Bronchial epithelial cell (primary cell): ENCODE measurements at regions not wholly inside any gene's neighbourhood (a gene's known extent, or its start where the extent isn't known, plus 50 kb on each side); places are given as distances from the start of the nearest gene placed in this dataset.

Experiments used
- DNase-seq: peaks from one replicate; pipeline ENCODE4 v3.0.0-alpha.2; 2010; ENCODE audit warnings: low read depth
- FAIRE-seq: peaks from 2 replicates; lab custom pipeline; 2011; peaks lifted over from hg19 to GRCh38; lab: Jason Lieb, UNC
- H3K27me3 ChIP-seq: 2 replicates; pipeline ENCODE4 v1.5.1; 2011; ENCODE audit warnings: low read length; ENCODE audit not compliant: control insufficient read depth, insufficient read depth
- H3K36me3 ChIP-seq: 2 replicates; pipeline ENCODE4 v1.5.1; 2011; ENCODE audit warnings: low read length; ENCODE audit not compliant: control insufficient read depth, insufficient read depth
- H3K4me3 ChIP-seq: 2 replicates; pipeline ENCODE4 v1.5.1; 2011; ENCODE audit warnings: mild to moderate bottlenecking, low read depth, low read length, control low read depth
- TF ChIP-seq, protein P1 (sequence below): IDR thresholded peaks from 2 replicates; pipeline ENCODE4 v1.5.1; 2011; ENCODE audit warnings: mild to moderate bottlenecking, moderate library complexity, low read length, control low read depth, inconsistent platforms; ENCODE audit not compliant: insufficient read depth, severe bottlenecking

GRCh38 chr19:30879736-30880135, 469.5 kb downstream of the TSHZ3 start:
- TF ChIP-seq, protein P1, sequence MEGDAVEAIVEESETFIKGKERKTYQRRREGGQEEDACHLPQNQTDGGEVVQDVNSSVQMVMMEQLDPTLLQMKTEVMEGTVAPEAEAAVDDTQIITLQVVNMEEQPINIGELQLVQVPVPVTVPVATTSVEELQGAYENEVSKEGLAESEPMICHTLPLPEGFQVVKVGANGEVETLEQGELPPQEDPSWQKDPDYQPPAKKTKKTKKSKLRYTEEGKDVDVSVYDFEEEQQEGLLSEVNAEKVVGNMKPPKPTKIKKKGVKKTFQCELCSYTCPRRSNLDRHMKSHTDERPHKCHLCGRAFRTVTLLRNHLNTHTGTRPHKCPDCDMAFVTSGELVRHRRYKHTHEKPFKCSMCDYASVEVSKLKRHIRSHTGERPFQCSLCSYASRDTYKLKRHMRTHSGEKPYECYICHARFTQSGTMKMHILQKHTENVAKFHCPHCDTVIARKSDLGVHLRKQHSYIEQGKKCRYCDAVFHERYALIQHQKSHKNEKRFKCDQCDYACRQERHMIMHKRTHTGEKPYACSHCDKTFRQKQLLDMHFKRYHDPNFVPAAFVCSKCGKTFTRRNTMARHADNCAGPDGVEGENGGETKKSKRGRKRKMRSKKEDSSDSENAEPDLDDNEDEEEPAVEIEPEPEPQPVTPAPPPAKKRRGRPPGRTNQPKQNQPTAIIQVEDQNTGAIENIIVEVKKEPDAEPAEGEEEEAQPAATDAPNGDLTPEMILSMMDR = no peak
- FAIRE-seq (no peak), DNase-seq (no peak)
- H3K36me3 ChIP-seq = no peaks in the 10 kb centered on the region
- H3K27me3 ChIP-seq = no peaks in the 10 kb centered on the region
- no peak overlapping the region for H3K4me3 ChIP-seq

DNA sequence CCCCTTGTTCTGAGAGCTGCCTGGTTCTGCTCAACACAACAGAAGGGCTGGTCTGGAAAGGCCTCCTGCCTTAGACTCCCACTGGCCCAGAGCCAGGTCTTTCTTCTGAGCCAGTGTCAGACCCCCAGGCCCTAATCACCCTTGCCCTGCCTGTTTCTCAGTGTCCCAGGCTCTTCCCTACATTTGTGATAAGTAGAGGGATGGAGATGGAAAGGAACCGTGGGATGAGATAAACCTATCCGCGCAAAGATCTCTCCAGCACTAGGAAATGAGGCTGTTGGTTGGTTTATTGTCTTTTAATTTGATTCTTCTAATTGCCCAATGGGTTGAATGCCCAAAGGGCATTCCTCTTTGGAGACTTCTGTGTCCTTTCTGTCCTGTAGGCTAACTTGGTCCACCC, 470.0 kb downstream of the TSHZ3 start:
- TF ChIP-seq, protein P1 = no peak
- FAIRE-seq (no peak), DNase-seq (no peak)
- H3K4me3 ChIP-seq = no peak overlapping the region
- H3K27me3 ChIP-seq = no peaks in the 10 kb centered on the region
- H3K36me3 ChIP-seq = no peaks in the 10 kb centered on the region

- H3K36me3 ChIP-seq = no peaks in the 10 kb centered on the region
- H3K27me3 ChIP-seq = no peaks in the 10 kb centered on the region
- TF ChIP-seq, protein P1 = no peak
- DNase-seq (no peak), FAIRE-seq (no peak)
- no peak overlapping the region for H3K4me3 ChIP-seq
Observed at GRCh38 chr19:30878495-30878894, 470.7 kb downstream of the TSHZ3 start.

- DNase-seq (no peak), FAIRE-seq (no peak)
- TF ChIP-seq, protein P1 = no peak
- H3K36me3 ChIP-seq = no peaks in the 10 kb centered on the region
- no peaks in the 10 kb centered on the region for H3K27me3 ChIP-seq
- H3K4me3 ChIP-seq = no peak overlapping the region
Observed at GRCh38 chr19:30877661-30878113, 471.5 kb downstream of the TSHZ3 start.

- H3K27me3 ChIP-seq = no peaks in the 10 kb centered on the region
- FAIRE-seq (no peak), DNase-seq (no peak)
- TF ChIP-seq, protein P1 = no peak
- H3K4me3 ChIP-seq = no peak overlapping the region
- H3K36me3 ChIP-seq = no peaks in the 10 kb centered on the region
Observed at GRCh38 chr19:30873691-30874090, 475.5 kb downstream of the TSHZ3 start.

DNA sequence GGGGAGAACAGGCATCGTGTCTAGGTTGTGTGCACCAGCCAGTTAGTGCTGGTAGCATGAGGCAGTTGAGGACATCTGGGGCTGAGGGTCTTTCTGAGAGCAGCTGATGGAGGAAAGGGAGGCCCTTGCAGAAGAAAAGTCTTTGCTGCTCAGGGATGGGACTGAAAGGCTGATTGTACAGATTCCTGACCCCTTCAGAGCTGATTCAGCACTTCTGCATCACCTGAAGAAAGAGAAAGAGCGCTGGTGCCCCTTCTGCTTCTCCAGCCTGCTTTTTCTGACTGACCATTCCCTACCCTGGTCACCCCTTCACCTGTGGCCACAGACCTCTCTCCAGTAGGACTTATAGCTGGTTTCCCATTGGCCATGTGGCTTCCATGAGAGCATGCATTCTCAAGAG, 476.2 kb downstream of the TSHZ3 start:
- DNase-seq = no peak

More for the DNA sequence above, 476.2 kb downstream of the TSHZ3 start:
- no peak for FAIRE-seq
- Histone ChIP-seq H3K4me3 (no peak overlapping the region), H3K36me3 (no peaks in the 10 kb centered on the region), H3K27me3 (no peaks in the 10 kb centered on the region)
- TF ChIP-seq, protein P1 = no peak
